K562 (cell line): ENCODE measurements at regions not wholly inside any gene's neighbourhood (a gene's known extent, or its start where the extent isn't known, plus 50 kb on each side); places are given as distances from the start of the nearest gene placed in this dataset.

Experiments used
- ATAC-seq: fragments of 200-7000 bp; cut with Tn5 transposase; 3 replicates; pipeline ENCODE4 v1.9.1; 2020; ENCODE audit warnings: moderate library complexity
- BruUV-seq: library from RNA; stranded (reverse); fragments of 400-500 nt; replicated peaks from 2 replicates; lab custom pipeline; 2021; lab: Mats Ljungman, UMichigan
- CTCF ChIA-PET: fragments of 300-600 bp; formaldehyde crosslinking; extraction: SDS; loops from one replicate; lab custom pipeline; 2021; ENCODE audit warnings: low intra/inter-chr PET ratio; lab: Yijun Ruan, JAX
- POLR2A ChIA-PET: fragments of 300-600, 350-650 bp; sonication (Branson Sonifier 250); formaldehyde crosslinking; extraction: SDS; loops from one replicate; lab custom pipeline; 2021; ENCODE audit warnings: antibody characterized with exemption, inconsistent platforms; lab: Yijun Ruan, JAX
- DNase-seq, 4 experiments: peaks; one replicate each; pipeline versions ENCODE4 v3.0.0 to v3.0.0-alpha.2; 2011 to 2018; ENCODE audit warnings: low spot score in 3 of 4, mixed read lengths in 3 of 4; ENCODE audit errors: extremely low read depth in 1 of 4
- FAIRE-seq: peaks from 2 replicates; lab custom pipeline; 2011; peaks lifted over from hg19 to GRCh38; lab: Jason Lieb, UNC
- H2AFZ ChIP-seq: 2 replicates; pipeline ENCODE4 v1.6.0; 2011; ENCODE audit warnings: low read depth, low read length, control low read depth, inconsistent platforms
- H3K27ac ChIP-seq: fragments of 200-600 bp; 3 replicates; pipeline ENCODE4 v1.8.0; 2011; ENCODE audit warnings: low read depth, mild to moderate bottlenecking, control low read depth, inconsistent platforms, low read length, moderate library complexity, mixed read lengths; ENCODE audit errors: extremely low read depth
- H3K27me3 ChIP-seq, 2 experiments: fragments of 300-600 bp in 1 of 2; 2 replicates in 1 of 2; 3 replicates in 1 of 2; pipeline versions ENCODE4 v1.6.0 to v1.8.0; 2011; ENCODE audit warnings: inconsistent platforms in 2 of 2, low read length in 2 of 2, mild to moderate bottlenecking in 1 of 2, mixed read lengths in 1 of 2, moderate library complexity in 1 of 2; ENCODE audit not compliant: control insufficient read depth in 2 of 2, insufficient read depth in 2 of 2
- H3K36me3 ChIP-seq: fragments of 300-600 bp; 3 replicates; pipeline ENCODE4 v1.8.0; 2011; ENCODE audit warnings: mild to moderate bottlenecking, low read length, inconsistent platforms; ENCODE audit not compliant: control insufficient read depth, insufficient read depth
- H3K4me1 ChIP-seq, 2 experiments: fragments of 200-600 bp in 1 of 2; replicated peaks in 1 of 2; 2 replicates in 1 of 2; 3 replicates in 1 of 2; pipeline versions ENCODE4 v1.5.1 to v1.8.0; 2011; ENCODE audit warnings: inconsistent platforms in 2 of 2, low read length in 2 of 2, mild to moderate bottlenecking in 1 of 2, mixed read lengths in 1 of 2, moderate library complexity in 1 of 2; ENCODE audit not compliant: control insufficient read depth in 2 of 2, insufficient read depth in 2 of 2
- H3K4me2 ChIP-seq: 2 replicates; pipeline ENCODE4 v1.6.1; 2011; ENCODE audit warnings: low read length, control low read depth, inconsistent platforms, mixed read lengths; ENCODE audit not compliant: insufficient read depth
- H3K4me3 ChIP-seq: fragments of 200-600 bp; sonication (generic), shearing (Covaris generic); 2 replicates; pipeline ENCODE4 v1.5.1; 2016; ENCODE audit warnings: control low read depth, inconsistent platforms
- H3K79me2 ChIP-seq: fragments of 200-600 bp; 3 replicates; pipeline ENCODE4 v1.8.0; 2011; ENCODE audit warnings: low read length, inconsistent platforms; ENCODE audit not compliant: control insufficient read depth, insufficient read depth
- H3K9ac ChIP-seq, 2 experiments: 2 replicates each; pipeline versions ENCODE4 v1.6.0 to v1.6.1; 2011; ENCODE audit warnings: low read depth in 2 of 2, low read length in 2 of 2, control low read depth in 1 of 2, inconsistent platforms in 1 of 2, mild to moderate bottlenecking in 1 of 2, mixed read lengths in 1 of 2; ENCODE audit not compliant: insufficient read depth in 1 of 2
- H3K9me1 ChIP-seq: one replicate; pipeline ENCODE4 v1.6.0; 2011; ENCODE audit warnings: inconsistent platforms, mild to moderate bottlenecking, low read length, moderate library complexity; ENCODE audit not compliant: control insufficient read depth, insufficient read depth
- H3K9me3 ChIP-seq: replicated peaks from 2 replicates; pipeline ENCODE4 v1.5.1; 2011; ENCODE audit warnings: low read depth, low read length, inconsistent platforms; ENCODE audit not compliant: control insufficient read depth, insufficient read depth
- H4K20me1 ChIP-seq: replicated peaks from 2 replicates; pipeline ENCODE4 v1.6.1; 2011; ENCODE audit warnings: low read length, inconsistent platforms, mixed read lengths; ENCODE audit not compliant: control insufficient read depth, insufficient read depth
- CBX3 ChIP-seq, 2 experiments: IDR thresholded peaks; 1 replicate in 1 of 2; 2 replicates in 1 of 2; pipeline ENCODE4 v1.6.1; 2012; ENCODE audit warnings: inconsistent platforms in 2 of 2, low read length in 2 of 2, borderline replicate concordance in 1 of 2, control low read depth in 1 of 2
- CLOCK ChIP-seq: fragments of 250-450 bp; sonication (Bioruptor Pico); IDR thresholded peaks from 2 replicates; pipeline ENCODE4 v1.4.0; 2020; ENCODE audit warnings: mild to moderate bottlenecking, moderate library complexity, borderline replicate concordance
- ERF ChIP-seq: fragments of 450-650 bp; formaldehyde crosslinking; IDR thresholded peaks from 2 replicates; pipeline ENCODE4 v1.4.0; 2020; ENCODE audit warnings: mild to moderate bottlenecking, mixed read lengths
- GATA2 ChIP-seq: sonication (generic); formaldehyde crosslinking; IDR thresholded peaks from 2 replicates; pipeline ENCODE4 v1.4.0; 2020; ENCODE audit warnings: mild to moderate bottlenecking, missing genetic modification reagents
- NCOA1 ChIP-seq: fragments of 450-650 bp; IDR thresholded peaks from 2 replicates; pipeline ENCODE4 v1.6.1; 2016; ENCODE audit warnings: low read depth
- RBM15 ChIP-seq: fragments of 200-400 bp; formaldehyde crosslinking; IDR thresholded peaks from 2 replicates; pipeline ENCODE4 v1.6.1; 2018; ENCODE audit warnings: mild to moderate bottlenecking, low read length, moderate library complexity; ENCODE audit not compliant: insufficient read depth
- WGBS: fragments of 100-300 bp; shearing (Covaris generic); methylation state at CpG from one replicate; pipeline ENCODE4 v1.1.6; 2016; ENCODE audit warnings: low coverage, mixed read lengths; ENCODE audit not compliant: insufficient coverage; ENCODE audit errors: missing lambda C conversion rate; 5-methylcytosine and 5-hydroxymethylcytosine counted together
- in situ Hi-C: fragments of 300-500 bp; cut with MboI; formaldehyde crosslinking; loops from 4 replicates; pipeline ENCODE4 v1.15.0; 2018; ENCODE audit warnings: inconsistent platforms, mixed read lengths
- intact Hi-C: fragments of 100-400 bp; cut with micrococcal nuclease; formaldehyde crosslinking; loops from 2 replicates; pipeline ENCODE4 v1.14.2; 2022
- TF ChIP-seq, protein P1 (sequence below): IDR thresholded peaks from 3 replicates; pipeline ENCODE4 v1.6.1; 2011; ENCODE audit warnings: borderline replicate concordance, mild to moderate bottlenecking; ENCODE audit not compliant: insufficient read length, insufficient read depth

- no peak for TF ChIP-seq CLOCK (CRISPR knock-in tag)
- TF ChIP-seq RBM15: no peak
- no peak for TF ChIP-seq CBX3 (IDR thresholded peaks at IDR 0.05; ENCODE audit: borderline replicate concordance in 1 of 2, low read length in 2 of 2)
- TF ChIP-seq, protein P1, sequence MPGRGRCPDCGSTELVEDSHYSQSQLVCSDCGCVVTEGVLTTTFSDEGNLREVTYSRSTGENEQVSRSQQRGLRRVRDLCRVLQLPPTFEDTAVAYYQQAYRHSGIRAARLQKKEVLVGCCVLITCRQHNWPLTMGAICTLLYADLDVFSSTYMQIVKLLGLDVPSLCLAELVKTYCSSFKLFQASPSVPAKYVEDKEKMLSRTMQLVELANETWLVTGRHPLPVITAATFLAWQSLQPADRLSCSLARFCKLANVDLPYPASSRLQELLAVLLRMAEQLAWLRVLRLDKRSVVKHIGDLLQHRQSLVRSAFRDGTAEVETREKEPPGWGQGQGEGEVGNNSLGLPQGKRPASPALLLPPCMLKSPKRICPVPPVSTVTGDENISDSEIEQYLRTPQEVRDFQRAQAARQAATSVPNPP: no peak
- TF ChIP-seq ERF (CRISPR knock-in tag): no peak
- TF ChIP-seq NCOA1: no peak
- no peak for TF ChIP-seq GATA2
- Histone ChIP-seq H3K36me3 (no peaks in the 10 kb centered on the region), H3K27me3 (no peaks in the 10 kb centered on the region), H3K9me3 (0 out of 2 replicates have a peak, but pooled peaks cover 2% of the 10 kb centered on the region), H3K4me3 (no peak overlapping the region), H4K20me1 (no peaks in the 10 kb centered on the region), H3K27ac (no peak overlapping the region), H3K9me1 (no peaks in the 10 kb centered on the region), H2AFZ (no peak overlapping the region), H3K79me2 (no peaks in the 10 kb centered on the region), H3K4me2 (no peak overlapping the region), H3K9ac (no peak overlapping the region), H3K4me1 (no peaks in the 10 kb centered on the region)
- FAIRE-seq (no peak), DNase-seq (no peak), ATAC-seq (no peak)
- BruUV-seq: no TSS peak
- in situ Hi-C loops: no loop called here
- CTCF ChIA-PET: no interaction called here
- intact Hi-C loops: no loop called here
- 0% methylated on average over 3 of the region's 3 CpGs for WGBS
- POLR2A ChIA-PET: no interaction called here
Measured at GRCh38 chr6:94683409-94683808, 893.9 kb upstream of the MANEA start.
